Parathyroid adenoma (tissue), 2 donors: ENCODE measurements at regions not wholly inside any gene's neighbourhood (a gene's known extent, or its start where the extent isn't known, plus 50 kb on each side); places are given as distances from the start of the nearest gene placed in this dataset.
"Not testable (repeated sequence)": the region's sequence is repeated elsewhere in the genome, so short reads cannot be mapped to it uniquely, and the experiment has no call there.

Experiments used
- H2AFZ ChIP-seq: fragments of 300-600 bp; sonication (generic); one replicate; pipeline ENCODE4 v1.7.0; 2017; ENCODE audit warnings: antibody characterized with exemption, mild to moderate bottlenecking
- H3K27ac ChIP-seq: fragments of 300-600 bp; sonication (generic); one replicate; pipeline ENCODE4 v1.7.0; 2017
- H3K27me3 ChIP-seq: fragments of 300-600 bp; sonication (generic); one replicate; pipeline ENCODE4 v1.7.0; 2017; ENCODE audit warnings: low read length; ENCODE audit not compliant: control insufficient read depth, insufficient read depth
- H3K36me3 ChIP-seq: fragments of 300-600 bp; sonication (generic); one replicate; pipeline ENCODE4 v1.7.0; 2017; ENCODE audit warnings: low read length; ENCODE audit not compliant: control insufficient read depth, insufficient read depth
- H3K4me1 ChIP-seq: fragments of 300-600 bp; sonication (generic); one replicate; pipeline ENCODE4 v1.7.0; 2017; ENCODE audit warnings: control low read depth
- H3K4me2 ChIP-seq: fragments of 300-600 bp; sonication (generic); one replicate; pipeline ENCODE4 v1.7.0; 2017; ENCODE audit warnings: low read length
- H3K4me3 ChIP-seq: fragments of 300-600 bp; sonication (generic); one replicate; pipeline ENCODE4 v1.7.0; 2017; ENCODE audit warnings: low read depth, low read length
- H3K79me2 ChIP-seq: fragments of 300-600 bp; sonication (generic); one replicate; pipeline ENCODE4 v1.7.0; 2017; ENCODE audit warnings: control low read depth
- H3K9ac ChIP-seq: fragments of 300-600 bp; sonication (generic); one replicate; pipeline ENCODE4 v1.7.0; 2017; ENCODE audit warnings: mild to moderate bottlenecking
- H3K9me3 ChIP-seq: fragments of 300-600 bp; sonication (generic); one replicate; pipeline ENCODE4 v1.7.0; 2017; ENCODE audit warnings: low read length; ENCODE audit not compliant: control insufficient read depth
- donor health status: primary hyperparathyroidism.

- not testable (repeated sequence) for H2AFZ ChIP-seq, H3K9me3 ChIP-seq, H3K79me2 ChIP-seq, H3K27ac ChIP-seq, H3K4me2 ChIP-seq, H3K4me1 ChIP-seq, H3K4me3 ChIP-seq, H3K27me3 ChIP-seq, H3K9ac ChIP-seq, H3K36me3 ChIP-seq
Measured at GRCh38 chr9:41619254-41619653, 430.1 kb upstream of the ZNG1F start.

GRCh38 chr9:41606961-41607547, 417.9 kb upstream of the ZNG1F start:
- not testable (repeated sequence) for H3K4me1 ChIP-seq, H2AFZ ChIP-seq, H3K4me2 ChIP-seq, H3K36me3 ChIP-seq, H3K27ac ChIP-seq, H3K79me2 ChIP-seq, H3K9ac ChIP-seq, H3K27me3 ChIP-seq, H3K9me3 ChIP-seq, H3K4me3 ChIP-seq

GRCh38 chr9:41565572-41565971, 376.5 kb upstream of the ZNG1F start:
- H3K4me2 ChIP-seq, H3K27me3 ChIP-seq, H3K79me2 ChIP-seq, H3K9me3 ChIP-seq, H3K4me3 ChIP-seq, H3K27ac ChIP-seq, H2AFZ ChIP-seq, H3K36me3 ChIP-seq, H3K4me1 ChIP-seq, H3K9ac ChIP-seq: not testable (repeated sequence)
